HG02885 (cell line): ENCODE measurements at regions not wholly inside any gene's neighbourhood (a gene's known extent, or its start where the extent isn't known, plus 50 kb on each side); places are given as distances from the start of the nearest gene placed in this dataset.
A peak's percentile ranks its signal among the peaks of the same experiment; 100 is the strongest.
"Not testable (repeated sequence)": the region's sequence is repeated elsewhere in the genome, so short reads cannot be mapped to it uniquely, and the experiment has no call there.

Experiments used
- ATAC-seq: cut with Tn5 transposase; IDR thresholded peaks from one replicate; pipeline ENCODE4 v1.9.1; 2021; ENCODE audit warnings: mild to moderate bottlenecking; ENCODE audit not compliant: unreplicated experiment, poor library complexity

DNA sequence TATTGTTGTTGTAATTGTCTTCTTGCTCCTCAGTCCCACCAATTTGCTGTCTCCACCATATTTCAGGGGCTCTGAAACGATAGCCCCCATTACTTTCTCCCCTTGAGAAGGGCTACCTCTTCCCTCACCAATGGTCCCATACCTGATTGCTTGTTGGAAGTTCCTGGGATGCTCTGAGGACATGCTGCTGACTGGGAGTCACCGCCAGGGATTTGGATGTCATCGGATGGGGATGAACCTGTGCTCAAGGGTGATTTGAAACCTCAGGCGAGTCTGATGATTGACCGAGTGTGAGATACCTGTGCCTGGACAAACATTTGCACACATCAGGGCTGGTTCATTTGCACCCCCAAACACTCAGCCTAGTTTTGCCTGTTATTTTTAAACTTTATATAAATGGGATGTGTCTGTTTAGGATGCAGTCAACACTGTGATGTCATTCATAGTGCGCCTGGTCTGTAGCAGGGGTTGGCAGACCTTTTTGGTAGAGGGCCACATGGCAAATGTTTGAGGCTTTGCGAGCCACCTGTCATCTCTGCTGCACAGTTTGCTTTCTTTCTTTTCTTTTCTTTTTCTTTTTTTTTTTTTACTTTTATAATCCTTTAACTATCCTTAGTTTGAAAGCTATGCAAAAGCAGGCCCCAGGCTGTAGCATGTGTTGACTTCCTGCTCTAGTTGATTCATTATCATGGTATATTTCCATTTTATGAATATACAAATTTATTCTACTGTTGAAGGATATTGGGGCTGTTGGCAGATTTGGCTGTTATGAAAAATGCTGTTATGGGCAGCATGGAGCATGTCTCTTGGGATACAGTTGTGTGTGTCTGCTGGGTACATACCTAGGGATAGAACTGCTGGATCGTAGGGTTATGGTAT is 118.5 kb upstream of the PHACTR3 start:
- ATAC-seq: no peak

- ATAC-seq: not testable (repeated sequence)
Observed at GRCh38 chr20:59488459-59488858, 115.9 kb upstream of the PHACTR3 start.

DNA sequence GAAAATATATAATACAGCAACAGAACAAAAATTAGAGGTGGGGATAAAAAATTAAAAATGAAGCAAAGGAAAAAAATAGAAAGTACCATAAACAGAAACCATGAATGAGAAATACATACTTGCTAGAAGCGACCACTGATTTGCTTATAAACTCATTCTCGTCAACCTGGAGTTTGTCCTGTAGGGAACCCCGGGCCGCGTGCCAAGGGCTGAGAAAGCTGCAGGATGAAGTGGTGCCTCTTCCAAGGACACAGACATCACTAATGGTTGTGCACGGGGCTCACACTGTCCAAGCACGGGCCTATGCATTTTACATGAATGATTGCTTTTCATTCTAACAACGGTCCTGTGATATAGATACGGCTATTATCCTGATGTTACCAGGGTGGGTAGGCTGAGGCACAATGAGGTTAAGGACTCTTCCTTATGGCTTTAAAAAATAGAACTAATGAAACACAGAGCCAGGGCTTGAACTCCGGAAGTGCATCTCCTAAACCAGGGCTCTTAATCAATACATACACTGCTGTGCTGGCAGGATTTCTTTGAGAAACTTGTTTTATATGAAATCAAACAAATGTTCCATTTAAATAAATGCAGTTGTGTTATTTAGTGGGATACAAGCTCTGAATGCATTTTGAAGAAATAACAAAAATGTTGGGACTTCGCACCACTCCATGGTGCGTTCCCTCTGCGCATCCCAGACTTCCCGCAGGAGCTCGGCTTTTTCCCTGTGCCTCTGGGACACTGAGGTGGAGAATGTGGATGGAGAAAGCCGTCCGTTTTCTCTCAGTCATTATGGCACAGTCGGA is 113.9 kb upstream of the PHACTR3 start:
- ATAC-seq: not testable (repeated sequence)

DNA sequence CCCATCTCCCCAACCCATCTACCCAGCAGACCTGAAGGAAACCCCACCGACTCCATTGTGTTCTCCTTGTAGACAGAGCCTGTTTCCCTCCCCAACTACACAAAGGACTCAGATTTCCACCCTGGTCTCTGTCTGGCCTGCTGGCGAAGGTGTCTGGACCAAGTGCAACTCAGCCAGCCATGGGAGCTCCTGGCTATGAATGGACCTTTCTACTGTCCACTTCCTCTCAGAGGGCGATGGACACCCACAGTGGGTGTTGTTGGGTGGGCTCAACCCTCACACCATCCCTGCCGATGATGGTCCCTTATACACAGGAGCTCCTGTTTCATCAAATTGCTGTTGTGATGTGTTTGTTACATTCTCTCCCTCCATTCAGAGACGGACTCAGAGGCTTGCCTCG is 112.5 kb upstream of the PHACTR3 start:
- ATAC-seq: no peak

DNA sequence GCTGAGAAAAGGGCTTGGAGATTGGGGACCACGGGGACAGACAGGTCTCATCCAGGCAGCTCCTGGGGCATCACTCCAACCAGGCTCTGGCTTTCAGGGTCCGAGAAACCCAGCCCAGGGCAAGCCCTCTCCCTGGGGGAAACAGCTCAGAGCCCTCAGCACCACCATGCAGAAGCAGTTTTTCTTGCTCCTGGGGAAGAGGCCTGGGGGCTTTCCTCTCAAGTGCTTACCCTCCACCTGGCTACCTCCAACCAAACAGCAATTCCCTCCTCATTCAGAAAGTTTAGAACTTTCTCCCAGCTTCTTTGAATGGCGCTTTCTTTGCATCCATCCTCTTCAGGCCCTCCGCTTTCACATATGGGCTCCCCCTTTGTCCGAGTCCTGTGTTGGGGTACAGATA is 110.4 kb upstream of the PHACTR3 start:
- no peak for ATAC-seq

- no peak for ATAC-seq
Observed at GRCh38 chr20:59495166-59495565, 109.2 kb upstream of the PHACTR3 start.

- ATAC-seq: no peak
Observed at GRCh38 chr20:59495894-59496510, 108.3 kb upstream of the PHACTR3 start.

DNA sequence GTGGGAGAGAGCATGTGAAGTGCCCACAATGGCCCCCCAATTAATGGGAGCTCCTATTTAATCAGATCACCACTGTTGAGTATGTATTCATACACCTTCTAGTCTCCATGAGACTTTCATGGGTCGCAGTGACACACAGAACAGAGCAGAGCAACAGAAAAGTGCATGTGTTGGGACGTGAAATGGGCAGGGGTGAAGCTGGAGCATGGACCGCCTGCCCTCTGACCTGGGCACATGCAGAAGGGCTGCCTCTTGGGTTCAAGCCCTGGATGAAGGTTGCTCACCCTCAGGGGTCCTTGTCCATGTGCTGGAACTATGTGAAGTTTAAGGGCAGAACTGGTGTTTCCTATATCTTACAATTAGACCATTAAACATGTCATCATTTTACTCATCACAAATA is 106.0 kb upstream of the PHACTR3 start:
- no peak for ATAC-seq

- ATAC-seq: no peak
Observed at GRCh38 chr20:59499863-59500262, 104.5 kb upstream of the PHACTR3 start.

DNA sequence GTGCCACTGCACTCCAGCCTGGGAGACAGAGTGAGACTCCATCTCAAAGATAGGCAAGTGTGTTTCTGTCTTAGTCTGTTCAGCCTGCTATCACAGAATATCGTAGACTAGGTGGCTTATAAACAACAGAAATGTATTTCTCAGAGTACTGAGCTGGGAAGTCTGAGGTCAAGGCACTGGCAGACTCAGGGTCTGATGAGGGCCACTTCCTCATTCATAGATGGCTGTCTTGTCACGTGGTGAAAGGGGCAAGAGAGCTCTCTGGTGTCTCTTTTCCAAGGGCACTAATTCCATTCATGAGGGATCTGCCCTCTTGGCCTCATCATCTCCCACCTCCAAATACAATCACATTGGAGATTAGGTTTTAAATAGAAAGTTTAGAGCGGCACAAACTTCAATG is 95.6 kb upstream of the PHACTR3 start:
- ATAC-seq: no peak

GRCh38 chr20:59512651-59513050 is 91.7 kb upstream of the PHACTR3 start:
- ATAC-seq: no peak

GRCh38 chr20:59514554-59514953 is 89.8 kb upstream of the PHACTR3 start:
- ATAC-seq: no peak

GRCh38 chr20:59515013-59515905 is 89.1 kb upstream of the PHACTR3 start:
- ATAC-seq: no peak

DNA sequence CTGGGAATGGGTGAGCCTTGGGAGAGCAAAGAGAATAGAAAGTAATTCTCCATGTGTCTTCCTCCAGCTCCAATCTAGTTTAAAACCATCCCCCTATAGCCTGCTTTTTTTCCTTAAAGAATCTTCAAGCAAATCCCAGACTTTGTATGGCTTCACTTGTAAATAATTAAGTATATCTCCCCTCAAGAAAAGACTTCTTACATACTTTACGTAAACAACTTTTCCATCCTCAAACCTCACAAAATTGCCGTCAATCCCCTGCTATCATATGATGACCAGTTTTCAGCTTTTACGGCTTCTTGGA is 88.5 kb upstream of the PHACTR3 start:
- no peak for ATAC-seq

DNA sequence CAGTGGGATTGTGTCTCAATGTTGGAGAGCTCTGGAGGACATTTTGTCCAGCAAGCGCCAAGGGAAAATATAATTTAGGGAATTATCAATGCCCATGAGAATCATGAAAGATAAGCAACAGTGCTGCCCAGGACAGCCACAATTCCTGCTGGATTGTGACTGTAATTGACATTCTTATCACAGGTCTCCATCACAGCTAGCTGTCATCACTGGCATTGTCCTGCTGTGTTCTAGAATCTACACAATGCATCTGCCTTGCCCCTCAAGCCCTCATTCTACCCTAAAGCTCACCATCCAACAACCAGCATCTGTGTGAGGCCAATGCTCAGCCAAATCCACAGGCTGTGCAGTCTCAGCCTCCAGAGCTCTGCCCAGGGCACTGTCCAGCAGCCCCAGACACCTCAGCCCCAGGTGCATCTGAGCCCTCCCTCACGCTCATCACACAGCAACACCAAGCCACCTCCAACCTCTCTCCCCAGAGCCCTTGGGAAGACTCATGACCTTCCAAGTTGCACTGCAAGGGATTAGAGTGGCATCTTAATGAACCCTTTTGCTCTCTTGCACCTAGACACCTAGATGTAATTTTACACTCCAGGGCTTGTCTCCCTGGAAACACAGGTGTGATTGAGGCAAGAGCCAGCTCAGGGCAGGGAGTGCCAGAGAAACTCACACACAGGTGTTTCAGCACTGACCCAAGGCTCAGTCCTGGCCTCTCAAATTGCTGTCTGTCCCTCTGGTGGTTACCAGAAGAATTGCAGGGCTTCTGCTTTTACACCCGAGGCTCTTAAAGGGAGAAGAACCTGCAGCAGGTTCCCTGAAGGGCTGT is 85.2 kb upstream of the PHACTR3 start:
- ATAC-seq: no peak

GRCh38 chr20:59519707-59520014 is 84.7 kb upstream of the PHACTR3 start:
- no peak for ATAC-seq

DNA sequence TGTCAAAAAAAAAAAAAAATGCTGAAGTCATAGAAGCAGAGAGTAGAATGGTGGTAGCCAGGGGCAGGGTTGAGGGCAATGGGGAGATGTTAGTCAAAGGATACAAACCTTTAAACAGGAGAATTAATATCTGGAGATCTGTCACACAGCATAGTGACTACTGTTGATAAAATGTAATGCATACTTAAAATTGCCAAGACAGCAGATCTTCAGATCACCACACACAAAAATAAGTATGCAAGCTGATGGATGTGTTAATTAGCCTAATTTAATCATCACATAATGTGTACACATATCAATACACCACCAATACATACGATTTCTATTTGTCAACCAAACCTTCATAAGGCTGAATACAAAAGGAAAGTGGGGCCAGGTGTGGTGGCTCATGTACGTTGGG is 83.5 kb upstream of the PHACTR3 start:
- no peak for ATAC-seq

DNA sequence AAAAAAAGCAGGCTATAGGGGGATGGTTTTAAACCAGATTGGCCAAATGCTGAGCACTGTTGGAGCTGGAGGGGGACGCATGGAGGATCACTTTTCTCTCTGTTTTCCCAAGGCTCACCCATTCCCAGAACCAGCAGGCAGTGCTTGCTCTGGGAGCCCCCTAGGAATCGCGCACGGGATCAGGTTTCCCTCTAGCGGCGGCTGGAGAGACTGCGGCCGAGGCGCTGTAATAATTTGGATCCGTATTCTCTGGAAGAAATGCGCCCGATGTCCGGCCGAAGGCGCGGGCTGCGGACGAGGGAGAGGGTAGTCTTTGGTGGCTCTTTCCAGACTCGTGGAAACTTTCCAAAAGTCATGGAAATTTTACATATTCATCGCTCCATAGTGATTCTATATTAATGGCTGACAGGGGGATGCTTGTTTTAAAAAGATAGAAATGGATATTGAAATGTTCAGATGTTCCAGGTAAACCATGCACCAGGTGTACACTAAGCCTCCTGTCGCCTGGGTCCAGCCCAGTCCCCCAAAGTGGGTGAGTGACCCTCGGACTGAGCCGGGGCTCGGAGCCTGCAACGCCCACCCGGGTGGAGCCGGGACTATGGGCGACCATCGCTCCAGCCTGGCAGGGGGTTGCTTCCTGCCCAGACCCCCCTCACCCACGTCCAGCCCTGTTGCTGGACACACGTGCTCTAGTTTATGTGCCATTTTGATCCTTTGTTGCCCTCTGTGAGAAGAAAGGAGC is 78.7 kb upstream of the PHACTR3 start:
- peak; percentile 45 for ATAC-seq
